GM19035 (cell line): ENCODE measurements at regions not wholly inside any gene's neighbourhood (a gene's known extent, or its start where the extent isn't known, plus 50 kb on each side); places are given as distances from the start of the nearest gene placed in this dataset.

ENCODE experiments used
- ATAC-seq: cut with Tn5 transposase; IDR thresholded peaks from one replicate; pipeline ENCODE4 v1.9.1; 2021; ENCODE audit not compliant: unreplicated experiment

- no peak for ATAC-seq
These were observed 78.4 kb upstream of the RGS21 start for GRCh38 chr1:192238421-192238820.

GRCh38 chr1:192243721-192244120, 73.1 kb upstream of the RGS21 start:
- no peak for ATAC-seq

- ATAC-seq, result peak; percentile 19
These were observed 65.1 kb upstream of the RGS21 start for GRCh38 chr1:192251735-192252134.

GRCh38 chr1:192252776-192253175, 64.0 kb upstream of the RGS21 start:
- ATAC-seq, result no peak

- no peak for ATAC-seq
These were observed 60.0 kb upstream of the RGS21 start for GRCh38 chr1:192256674-192257334.

DNA sequence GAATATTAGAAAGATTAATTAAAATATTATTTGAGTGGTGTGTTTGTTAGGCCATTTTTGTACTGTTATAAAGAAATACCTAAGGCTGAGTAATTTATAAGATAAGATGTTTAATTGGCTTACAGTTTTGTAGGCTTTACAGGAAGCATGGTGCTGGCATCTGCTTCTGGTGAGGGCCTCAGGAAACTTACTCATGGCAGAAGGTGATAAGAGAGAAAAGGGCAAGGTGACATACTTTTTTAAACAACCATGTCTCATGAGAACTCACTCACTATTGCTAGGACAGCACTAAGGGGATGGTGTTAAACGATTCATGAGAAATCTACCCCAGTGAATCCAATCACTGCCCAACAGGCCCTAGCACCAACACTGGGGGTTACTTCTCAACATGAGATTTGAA, 56.7 kb upstream of the RGS21 start:
- no peak for ATAC-seq

GRCh38 chr1:192261476-192261875, 55.3 kb upstream of the RGS21 start:
- no peak for ATAC-seq

GRCh38 chr1:192263436-192263835, 53.4 kb upstream of the RGS21 start:
- no peak for ATAC-seq

GRCh38 chr1:192265516-192266173, 51.1 kb upstream of the RGS21 start:
- no peak for ATAC-seq

- ATAC-seq, result no peak
These were observed 50.1 kb upstream of the RGS21 start for GRCh38 chr1:192266645-192267044.
